H1 (cell line): ENCODE measurements at regions not wholly inside any gene's neighbourhood (a gene's known extent, or its start where the extent isn't known, plus 50 kb on each side); places are given as distances from the start of the nearest gene placed in this dataset.

Source experiments
- CTCF ChIA-PET: fragments of 300-600 bp; sonication (Branson Sonifier 250); formaldehyde crosslinking; loops from one replicate; lab custom pipeline; 2021; ENCODE audit not compliant: partially characterized antibody; lab: Charles Lee
- POLR2A ChIA-PET: fragments of 300-600 bp; sonication (Branson Sonifier 250); formaldehyde crosslinking; loops from one replicate; lab custom pipeline; 2021; ENCODE audit warnings: inconsistent platforms; ENCODE audit not compliant: partially characterized antibody; lab: Charles Lee
- DNase-seq, 2 experiments: peaks; one replicate each; pipeline versions ENCODE4 v3.0.0 to v3.0.0-alpha.2; 2010 to 2022; ENCODE audit warnings: low spot score in 2 of 2, low read depth in 1 of 2, mixed read lengths in 1 of 2
- FAIRE-seq: peaks from 2 replicates; lab custom pipeline; 2011; peaks lifted over from hg19 to GRCh38; lab: Jason Lieb, UNC
- H2AFZ ChIP-seq: 2 replicates; pipeline ENCODE4 v1.8.1; 2012; ENCODE audit warnings: low read length, inconsistent platforms
- H2AK5ac ChIP-seq: 2 replicates; pipeline ENCODE4 v1.6.1; 2013; ENCODE audit warnings: low read depth, low read length
- H2BK120ac ChIP-seq: replicated peaks from 2 replicates; pipeline ENCODE3; 2013; ENCODE audit warnings: low read depth, low read length, inconsistent platforms
- H2BK12ac ChIP-seq: 2 replicates; pipeline ENCODE4 v1.6.1; 2013; ENCODE audit warnings: low read depth, low read length
- H2BK15ac ChIP-seq: 2 replicates; pipeline ENCODE4 v1.6.1; 2013; ENCODE audit warnings: low read length
- H2BK20ac ChIP-seq: 2 replicates; pipeline ENCODE4 v1.6.1; 2013; ENCODE audit warnings: low read length
- H2BK5ac ChIP-seq: 2 replicates; pipeline ENCODE4 v1.6.1; 2013; ENCODE audit warnings: low read depth, low read length
- H3K14ac ChIP-seq: 2 replicates; pipeline ENCODE4 v1.6.1; 2013; ENCODE audit warnings: inconsistent platforms; ENCODE audit not compliant: insufficient read length
- H3K18ac ChIP-seq: 2 replicates; pipeline ENCODE4 v1.6.1; 2013; ENCODE audit warnings: low read length; ENCODE audit errors: extremely low read depth
- H3K23ac ChIP-seq: 2 replicates; pipeline ENCODE4 v1.6.1; 2013; ENCODE audit warnings: inconsistent platforms; ENCODE audit not compliant: insufficient read length
- H3K23me2 ChIP-seq: 2 replicates; pipeline ENCODE4 v1.6.1; 2013; ENCODE audit warnings: low read depth, low read length
- H3K27ac ChIP-seq: 2 replicates; pipeline ENCODE4 v1.6.1; 2011; ENCODE audit warnings: low read depth, low read length, inconsistent platforms
- H3K27me3 ChIP-seq, 4 experiments: replicated peaks in 1 of 4; 1 replicate in 1 of 4; 2 replicates in 3 of 4; pipeline versions ENCODE4 v1.6.1 to v1.8.1; 2011 to 2013; ENCODE audit warnings: low read length in 3 of 4, mild to moderate bottlenecking in 3 of 4, inconsistent platforms in 2 of 4, mixed read lengths in 2 of 4, moderate library complexity in 1 of 4; ENCODE audit not compliant: control insufficient read depth in 3 of 4, insufficient read depth in 3 of 4; ENCODE audit errors: extremely low read depth in 1 of 4
- H3K36me3 ChIP-seq, 4 experiments: 2 replicates each; pipeline versions ENCODE4 v1.6.1 to v1.8.1; 2011 to 2013; ENCODE audit warnings: mild to moderate bottlenecking in 4 of 4, low read length in 3 of 4, moderate library complexity in 2 of 4, control low read depth in 1 of 4, inconsistent platforms in 1 of 4; ENCODE audit not compliant: insufficient read depth in 4 of 4, control insufficient read depth in 2 of 4
- H3K4ac ChIP-seq: replicated peaks from 2 replicates; pipeline ENCODE3; 2013; ENCODE audit warnings: low read length, low read depth, mixed read lengths, inconsistent platforms; ENCODE audit not compliant: insufficient read length
- H3K4me1 ChIP-seq, 4 experiments: replicated peaks in 1 of 4; 1 replicate in 1 of 4; 2 replicates in 3 of 4; pipeline versions ENCODE4 v1.6.1 to v1.8.1; 2011 to 2013; ENCODE audit warnings: low read length in 3 of 4, inconsistent platforms in 2 of 4, mixed read lengths in 1 of 4; ENCODE audit not compliant: insufficient read depth in 4 of 4, control insufficient read depth in 3 of 4
- H3K4me2 ChIP-seq, 2 experiments: 2 replicates each; pipeline versions ENCODE4 v1.6.1 to v1.8.1; 2011 to 2013; ENCODE audit warnings: low read depth in 2 of 2, low read length in 2 of 2, control low read depth in 1 of 2, inconsistent platforms in 1 of 2, mild to moderate bottlenecking in 1 of 2; ENCODE audit not compliant: insufficient read depth in 1 of 2
- H3K4me3 ChIP-seq, 4 experiments: fragments of 200-600, 300-600 bp in 1 of 4; sonication (generic), shearing (Covaris generic), sonication (Bioruptor Twin) in 1 of 4; 2 replicates each; pipeline versions ENCODE4 v1.5.1 to v1.8.1; 2011 to 2016; ENCODE audit warnings: low read length in 4 of 4, low read depth in 3 of 4, control low read depth in 2 of 4, inconsistent platforms in 2 of 4, mild to moderate bottlenecking in 2 of 4, mixed read lengths in 1 of 4, moderate library complexity in 1 of 4; ENCODE audit not compliant: insufficient read depth in 2 of 4; ENCODE audit errors: extremely low read depth in 1 of 4
- H3K56ac ChIP-seq: replicated peaks from 2 replicates; pipeline ENCODE3; 2013; ENCODE audit warnings: low read depth, mild to moderate bottlenecking, mixed read lengths, low read length, inconsistent platforms; ENCODE audit not compliant: insufficient read length
- H3K79me1 ChIP-seq: 2 replicates; pipeline ENCODE4 v1.6.1; 2013; ENCODE audit warnings: low read depth, low read length, control low read depth
- H3K79me2 ChIP-seq, 2 experiments: 2 replicates each; pipeline versions ENCODE4 v1.6.1 to v1.8.1; 2012 to 2013; ENCODE audit warnings: low read length in 2 of 2, mild to moderate bottlenecking in 2 of 2, inconsistent platforms in 1 of 2; ENCODE audit not compliant: insufficient read depth in 2 of 2, control insufficient read depth in 1 of 2
- H3K9ac ChIP-seq, 4 experiments: replicated peaks in 1 of 4; 1 replicate in 1 of 4; 2 replicates in 3 of 4; pipeline versions ENCODE4 v1.6.1 to v1.8.1; 2011 to 2013; ENCODE audit warnings: low read depth in 3 of 4, low read length in 3 of 4, control low read depth in 2 of 4, mild to moderate bottlenecking in 2 of 4, moderate library complexity in 2 of 4, inconsistent platforms in 1 of 4; ENCODE audit errors: extremely low read depth in 1 of 4
- H3K9me3 ChIP-seq, 2 experiments: 2 replicates each; pipeline versions ENCODE4 v1.6.1 to v1.8.1; 2012 to 2013; ENCODE audit warnings: mild to moderate bottlenecking in 2 of 2, moderate library complexity in 2 of 2, control low read depth in 1 of 2, inconsistent platforms in 1 of 2, low read depth in 1 of 2, low read length in 1 of 2, mixed read lengths in 1 of 2; ENCODE audit not compliant: insufficient read depth in 2 of 2
- H4K20me1 ChIP-seq, 2 experiments: replicated peaks in 1 of 2; 2 replicates each; pipeline versions ENCODE3 to v1.8.1; 2011 to 2013; ENCODE audit warnings: inconsistent platforms in 2 of 2, low read length in 2 of 2, mild to moderate bottlenecking in 1 of 2; ENCODE audit not compliant: insufficient read depth in 2 of 2, control insufficient read depth in 1 of 2
- H4K5ac ChIP-seq: 2 replicates; pipeline ENCODE4 v1.6.1; 2013; ENCODE audit warnings: low read length, low read depth, mixed read lengths, inconsistent platforms; ENCODE audit not compliant: insufficient read length
- H4K8ac ChIP-seq: 2 replicates; pipeline ENCODE4 v1.8.0; 2013; ENCODE audit warnings: mild to moderate bottlenecking, moderate library complexity, low read length, inconsistent platforms; ENCODE audit not compliant: insufficient read depth; ENCODE audit errors: extremely low read depth
- H4K91ac ChIP-seq: replicated peaks from 2 replicates; pipeline ENCODE3; 2013; ENCODE audit warnings: low read length, mixed read lengths, inconsistent platforms; ENCODE audit not compliant: insufficient read length
- MAFK ChIP-seq: IDR thresholded peaks from 2 replicates; pipeline ENCODE4 v1.6.1; 2012; ENCODE audit warnings: low read depth, mild to moderate bottlenecking, improper control_type of control experiment, low read length
- WGBS, 2 experiments: shearing (Covaris generic) in 1 of 2; methylation state at CpG; one replicate each; pipeline versions ENCODE4 v1.1.6 to v1.1.7; 2013 to 2015; ENCODE audit warnings: low lambda C conversion rate in 2 of 2, mixed read lengths in 2 of 2, inconsistent platforms in 1 of 2, low coverage in 1 of 2, missing lambda C conversion rate in 1 of 2; ENCODE audit not compliant: insufficient replicate concordance in 2 of 2, insufficient coverage in 1 of 2, insufficient read length in 1 of 2; ENCODE audit errors: extremely low coverage in 1 of 2, missing lambda C conversion rate in 1 of 2; 5-methylcytosine and 5-hydroxymethylcytosine counted together

DNA sequence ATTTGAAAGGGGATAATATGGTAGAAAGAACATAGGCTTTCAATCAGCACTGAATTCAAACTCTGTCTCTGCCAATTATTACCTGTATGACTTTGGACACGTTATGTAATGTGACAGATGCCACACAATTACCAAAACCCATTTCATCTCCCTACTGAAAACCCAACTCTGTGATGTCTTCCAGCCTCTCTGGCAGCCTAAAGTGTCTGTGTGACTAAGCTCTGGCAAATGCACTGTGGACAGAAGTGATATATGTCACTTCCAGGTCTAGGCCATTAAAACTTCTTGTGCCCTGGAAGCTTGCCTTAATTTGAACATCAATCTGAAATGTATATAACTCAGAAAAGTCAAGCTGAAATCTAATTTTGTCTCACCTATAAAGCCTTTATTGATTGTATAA is 552.0 kb downstream of the RFC3 start:
- Histone ChIP-seq H3K27me3 (no peaks in the 10 kb centered on the region), H2BK20ac (no peak overlapping the region), H3K56ac (no peak overlapping the region), H2AK5ac (no peak overlapping the region), H3K27ac (no peak overlapping the region), H3K9ac (no peak overlapping the region), H2AFZ (no peak overlapping the region), H4K20me1 (no peaks in the 10 kb centered on the region), H2BK120ac (no peak overlapping the region), H3K9me3 (no peaks in the 10 kb centered on the region), H3K79me1 (no peaks in the 10 kb centered on the region), H3K4ac (no peak overlapping the region), H4K5ac (no peak overlapping the region), H2BK5ac (no peak overlapping the region), H3K18ac (no peak overlapping the region), H2BK15ac (no peak overlapping the region), H2BK12ac (no peak overlapping the region), H3K4me2 (no peak overlapping the region), H4K91ac (no peak overlapping the region), H3K4me1 (no peaks in the 10 kb centered on the region), H3K79me2 (no peaks in the 10 kb centered on the region), H3K36me3 (no peaks in the 10 kb centered on the region), H3K14ac (no peak overlapping the region), H4K8ac (no peak overlapping the region), H3K23me2 (no peaks in the 10 kb centered on the region), H3K4me3 (no peak overlapping the region), H3K23ac (no peak overlapping the region)
- WGBS, 2 experiments, result 47% methylated on average over 1 of the region's 1 CpG; no CpG with 5 or more reads in 1 of the 2 experiments
- POLR2A ChIA-PET, result no interaction called here
- DNase-seq (no peak), FAIRE-seq (no peak)
- CTCF ChIA-PET, result interaction anchor here (1.1 kb wide), 1 partner anchor 285 kb away, joined by 3 read pairs; no protein-coding TSS in a partner anchor
- no peak for TF ChIP-seq MAFK
